ENCODE measurements at regions not wholly inside any gene's neighbourhood (a gene's known extent, or its start where the extent isn't known, plus 50 kb on each side); places are given as distances from the start of the nearest gene placed in this dataset.

GRCh38 chr2:187956906-187957534 is 334.7 kb upstream of the GULP1 start:
- CTCF ChIA-PET, result no interaction called here
- H3K9me3 Mint-ChIP-seq (ENCODE audit: low read depth, unreplicated experiment), result no peaks in the 10 kb centered on the region
- no peak for TF ChIP-seq CTCF (IDR thresholded peaks at IDR 0.05; ENCODE audit: unreplicated experiment)
- no peak overlapping the region for H3K27ac Mint-ChIP-seq (ENCODE audit: unreplicated experiment)
- intact Hi-C loops (cut with micrococcal nuclease; ENCODE audit: unreplicated experiment), result no loop called here
- no peaks in the 10 kb centered on the region for H3K27me3 Mint-ChIP-seq (ENCODE audit: unreplicated experiment)
- H3K4me3 Mint-ChIP-seq (ENCODE audit: low read depth, unreplicated experiment), result no peak overlapping the region
- no peak for DNase-seq
- no peaks in the 10 kb centered on the region for H3K4me1 Mint-ChIP-seq (ENCODE audit: low read depth, unreplicated experiment)
- no peaks in the 10 kb centered on the region for H3K36me3 Mint-ChIP-seq (ENCODE audit: insufficient read depth, unreplicated experiment)
- BruUV-seq (replicated peaks), result no TSS peak

- H3K4me1 Mint-ChIP-seq (ENCODE audit: low read depth, unreplicated experiment), result no peaks in the 10 kb centered on the region
- no peaks in the 10 kb centered on the region for H3K27me3 Mint-ChIP-seq (ENCODE audit: unreplicated experiment)
- CTCF ChIA-PET, result no interaction called here
- no TSS peak for BruUV-seq (replicated peaks)
- no peak overlapping the region for H3K27ac Mint-ChIP-seq (ENCODE audit: unreplicated experiment)
- intact Hi-C loops (cut with micrococcal nuclease; ENCODE audit: unreplicated experiment), result no loop called here
- no peaks in the 10 kb centered on the region for H3K36me3 Mint-ChIP-seq (ENCODE audit: insufficient read depth, unreplicated experiment)
- TF ChIP-seq CTCF (IDR thresholded peaks at IDR 0.05; ENCODE audit: unreplicated experiment), result no peak
- no peak for DNase-seq
- no peak overlapping the region for H3K4me3 Mint-ChIP-seq (ENCODE audit: low read depth, unreplicated experiment)
- no peaks in the 10 kb centered on the region for H3K9me3 Mint-ChIP-seq (ENCODE audit: low read depth, unreplicated experiment)
Observed at GRCh38 chr2:187959821-187960220, 331.9 kb upstream of the GULP1 start.

GRCh38 chr2:187962538-187962937 is 329.1 kb upstream of the GULP1 start:
- Mint-ChIP-seq H3K9me3 (ENCODE audit: low read depth, unreplicated experiment) (no peaks in the 10 kb centered on the region), H3K27me3 (ENCODE audit: unreplicated experiment) (no peaks in the 10 kb centered on the region), H3K4me1 (ENCODE audit: low read depth, unreplicated experiment) (no peaks in the 10 kb centered on the region), H3K36me3 (ENCODE audit: insufficient read depth, unreplicated experiment) (no peaks in the 10 kb centered on the region), H3K27ac (ENCODE audit: unreplicated experiment) (no peak overlapping the region), H3K4me3 (ENCODE audit: low read depth, unreplicated experiment) (no peak overlapping the region)
- CTCF ChIA-PET, result no interaction called here
- intact Hi-C loops (cut with micrococcal nuclease; ENCODE audit: unreplicated experiment), result no loop called here
- no TSS peak for BruUV-seq (replicated peaks)
- no peak for DNase-seq
- no peak for TF ChIP-seq CTCF (IDR thresholded peaks at IDR 0.05; ENCODE audit: unreplicated experiment)

GRCh38 chr2:187964746-187965145 is 326.9 kb upstream of the GULP1 start:
- BruUV-seq (replicated peaks), result no TSS peak
- DNase-seq, result no peak
- intact Hi-C loops (cut with micrococcal nuclease; ENCODE audit: unreplicated experiment), result no loop called here
- Mint-ChIP-seq H3K27ac (ENCODE audit: unreplicated experiment) (no peak overlapping the region), H3K9me3 (ENCODE audit: low read depth, unreplicated experiment) (no peaks in the 10 kb centered on the region), H3K36me3 (ENCODE audit: insufficient read depth, unreplicated experiment) (no peaks in the 10 kb centered on the region), H3K27me3 (ENCODE audit: unreplicated experiment) (no peaks in the 10 kb centered on the region), H3K4me1 (ENCODE audit: low read depth, unreplicated experiment) (no peaks in the 10 kb centered on the region), H3K4me3 (ENCODE audit: low read depth, unreplicated experiment) (no peak overlapping the region)
- TF ChIP-seq CTCF (IDR thresholded peaks at IDR 0.05; ENCODE audit: unreplicated experiment), result no peak
- CTCF ChIA-PET, result no interaction called here
